ENCODE measurements at regions not wholly inside any gene's neighbourhood (a gene's known extent, or its start where the extent isn't known, plus 50 kb on each side); places are given as distances from the start of the nearest gene placed in this dataset.

DNA sequence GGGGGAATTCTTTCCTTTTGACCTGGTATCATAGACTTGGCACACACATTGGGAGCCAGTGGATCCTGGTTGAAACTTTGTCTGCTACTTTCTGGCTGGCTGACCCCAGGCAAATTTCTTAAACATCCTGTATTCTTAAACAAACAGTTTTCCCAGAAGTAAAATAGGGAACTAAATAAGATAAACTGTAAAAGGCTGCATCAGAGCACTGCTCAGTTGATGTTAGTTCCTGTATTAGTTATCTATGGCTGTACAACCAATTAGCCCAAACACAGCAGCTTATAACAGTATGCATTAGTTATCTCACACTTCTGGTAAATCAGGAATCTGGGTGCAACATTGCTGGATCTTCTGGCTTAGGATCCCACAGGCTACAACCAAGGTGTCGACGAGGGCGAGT, 73.1 kb upstream of the SLCO3A1 start:
- Mint-ChIP-seq H3K9me3 (no peaks in the 10 kb centered on the region), H3K4me1 (peaks cover 0 to 4% (median 0%) of the 10 kb centered on the region in 4 donors), H3K4me3 (no peak overlapping the region), H3K27me3 (peaks cover 6 to 19% (median 14%) of the 10 kb centered on the region in 5 donors), H3K27ac (no peak overlapping the region), H3K36me3 (no peaks in the 10 kb centered on the region)
- no peak for DNase-seq
- POLR2A ChIA-PET = no interaction called here
- ATAC-seq = no peak

DNA sequence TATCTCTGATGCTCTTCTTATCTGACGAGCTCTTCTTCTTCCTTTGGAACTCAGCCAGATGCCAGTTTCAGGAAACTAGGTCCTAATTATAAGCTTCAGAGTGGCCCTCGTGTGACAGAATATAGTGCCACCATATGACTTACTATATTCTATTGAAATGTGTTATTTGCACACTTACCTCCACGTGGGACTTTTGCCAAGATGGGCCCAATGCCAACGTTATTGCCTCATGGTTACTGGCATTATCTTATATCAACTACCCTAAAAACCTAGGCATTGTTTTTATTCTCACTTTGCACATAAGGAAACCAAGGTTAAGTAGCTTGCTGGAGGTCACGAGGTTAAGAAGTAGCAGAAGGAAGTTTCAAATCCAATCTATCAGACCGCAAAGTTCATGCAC, 71.3 kb upstream of the SLCO3A1 start:
- ATAC-seq (no peak), DNase-seq (no peak)
- Mint-ChIP-seq H3K27ac (no peak overlapping the region), H3K36me3 (no peaks in the 10 kb centered on the region), H3K4me3 (no peak overlapping the region), H3K9me3 (no peaks in the 10 kb centered on the region), H3K4me1 (peaks cover 0 to 4% (median 0%) of the 10 kb centered on the region in 4 donors), H3K27me3 (peaks cover 2 to 16% (median 12%) of the 10 kb centered on the region in 5 donors)
- POLR2A ChIA-PET = no interaction called here

DNA sequence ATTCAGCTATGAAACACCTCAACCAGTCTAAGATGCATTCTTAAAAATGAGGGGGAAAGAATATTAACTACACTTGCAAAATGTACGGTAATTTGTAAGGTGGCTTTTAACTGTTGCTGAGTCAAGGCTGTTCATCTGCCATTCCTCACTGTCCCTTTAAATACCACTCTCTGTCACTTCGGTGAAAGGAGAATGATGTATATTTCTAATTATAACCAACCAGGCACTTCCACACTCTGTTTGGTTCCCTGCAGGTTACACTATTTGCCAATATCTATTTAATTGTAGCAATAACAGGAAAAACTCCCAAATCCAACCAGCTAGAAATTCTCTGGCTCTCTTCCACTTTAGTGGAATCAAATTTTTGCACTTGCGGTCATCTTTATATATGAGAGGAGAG, 70.5 kb upstream of the SLCO3A1 start:
- DNase-seq = no peak
- H3K9me3 Mint-ChIP-seq = no peaks in the 10 kb centered on the region
- no peak overlapping the region for H3K4me3 Mint-ChIP-seq
- H3K36me3 Mint-ChIP-seq = no peaks in the 10 kb centered on the region
- H3K27me3 Mint-ChIP-seq = peaks cover 2 to 12% (median 11%) of the 10 kb centered on the region in 5 donors
- POLR2A ChIA-PET = no interaction called here
- H3K4me1 Mint-ChIP-seq = peaks cover 0 to 4% (median 0%) of the 10 kb centered on the region in 4 donors
- ATAC-seq = no peak
- H3K27ac Mint-ChIP-seq = no peak overlapping the region

DNA sequence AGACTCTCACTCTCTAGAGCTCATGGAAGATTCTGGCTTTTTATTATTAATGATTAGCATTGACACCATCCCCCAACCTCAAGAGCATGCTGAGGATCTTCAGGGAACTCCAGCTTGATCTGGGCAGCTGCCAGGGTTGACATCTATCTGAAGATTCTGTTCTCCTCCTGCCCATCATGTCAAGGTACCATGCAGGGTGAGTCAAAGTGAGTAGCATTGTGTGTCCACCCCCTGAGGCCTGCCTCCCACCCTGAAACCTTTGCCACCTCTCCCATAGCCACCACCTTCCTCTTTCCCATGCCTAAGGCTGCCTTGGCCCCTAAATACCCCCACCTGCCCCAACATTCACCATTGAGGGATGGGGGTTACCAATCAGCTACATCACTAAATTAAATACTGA, 70.1 kb upstream of the SLCO3A1 start:
- POLR2A ChIA-PET = no interaction called here
- no peak for DNase-seq
- peaks cover 0 to 4% (median 0%) of the 10 kb centered on the region in 4 donors for H3K4me1 Mint-ChIP-seq

DNA sequence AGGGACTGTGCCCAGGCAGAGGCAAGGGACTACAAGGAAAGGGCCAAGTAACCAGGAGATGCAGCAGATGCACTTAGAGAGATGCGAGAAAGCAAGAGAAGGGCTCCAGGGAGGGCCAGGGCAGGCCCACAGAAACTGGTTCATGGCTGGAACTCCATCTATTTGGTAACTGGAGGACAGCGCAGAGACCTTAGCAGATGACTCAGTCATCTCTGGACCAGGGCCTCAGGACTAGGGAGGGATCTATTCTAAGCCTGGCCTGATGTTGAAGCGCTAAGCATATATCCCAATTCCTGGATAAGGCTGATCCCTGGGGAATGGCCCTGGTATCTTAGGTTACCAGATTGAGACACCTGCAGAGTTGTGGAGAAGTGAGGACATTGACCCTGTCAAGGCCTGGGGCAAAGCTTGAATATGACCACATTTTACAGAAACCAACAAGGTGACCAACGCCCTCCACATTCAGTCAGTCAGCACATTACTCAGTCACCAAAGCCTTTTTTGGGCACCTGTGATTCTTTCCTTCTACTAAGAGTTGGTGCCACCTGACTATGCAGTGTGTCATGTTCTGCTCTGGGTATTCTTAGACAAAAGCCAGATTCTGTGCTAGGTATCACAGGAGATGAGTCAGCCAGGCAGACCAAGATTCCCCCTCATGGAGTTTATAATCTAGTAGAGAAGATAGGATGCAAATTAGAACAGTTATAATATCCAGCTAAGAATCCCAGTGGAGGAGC, 68.4 kb upstream of the SLCO3A1 start:
- DNase-seq = no peak
- Mint-ChIP-seq H3K9me3 (no peaks in the 10 kb centered on the region), H3K4me3 (no peak overlapping the region), H3K27me3 (peaks cover 2 to 12% (median 10%) of the 10 kb centered on the region in 5 donors), H3K4me1 (peaks cover 0 to 4% (median 0%) of the 10 kb centered on the region in 4 donors), H3K36me3 (no peaks in the 10 kb centered on the region), H3K27ac (no peak overlapping the region)
- no peak for ATAC-seq
- POLR2A ChIA-PET = no interaction called here

More for the DNA sequence above, 70.1 kb upstream of the SLCO3A1 start:
- ATAC-seq = no peak
- Mint-ChIP-seq H3K27me3 (peaks cover 2 to 12% (median 11%) of the 10 kb centered on the region in 5 donors), H3K36me3 (no peaks in the 10 kb centered on the region), H3K9me3 (no peaks in the 10 kb centered on the region), H3K27ac (no peak overlapping the region), H3K4me3 (no peak overlapping the region)

DNA sequence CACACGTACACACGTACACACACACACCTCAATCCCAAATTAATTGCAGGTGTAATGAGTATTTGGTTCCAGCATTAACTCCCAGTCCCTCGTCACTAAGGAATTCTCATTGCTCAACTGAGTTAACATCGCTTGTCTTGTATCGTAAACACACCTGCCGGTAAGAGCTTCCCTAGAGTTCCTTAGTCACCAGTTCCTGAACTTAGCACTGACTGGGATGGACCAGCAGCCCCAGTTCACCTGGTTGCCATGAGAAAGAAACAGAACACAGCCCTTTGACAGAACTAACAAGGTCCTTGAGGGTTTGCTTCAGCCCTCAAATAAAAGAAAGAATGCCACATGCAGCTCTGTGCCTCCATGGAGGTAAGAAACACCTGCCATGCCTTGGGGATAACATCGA, 66.3 kb upstream of the SLCO3A1 start:
- H3K4me1 Mint-ChIP-seq = no peaks in the 10 kb centered on the region
- H3K27me3 Mint-ChIP-seq = peaks cover 0 to 14% (median 5%) of the 10 kb centered on the region in 5 donors
- H3K36me3 Mint-ChIP-seq = no peaks in the 10 kb centered on the region
- no peaks in the 10 kb centered on the region for H3K9me3 Mint-ChIP-seq
- H3K4me3 Mint-ChIP-seq = no peak overlapping the region
- no peak for ATAC-seq
- POLR2A ChIA-PET = no interaction called here
- H3K27ac Mint-ChIP-seq = no peak overlapping the region
- no peak for DNase-seq

DNA sequence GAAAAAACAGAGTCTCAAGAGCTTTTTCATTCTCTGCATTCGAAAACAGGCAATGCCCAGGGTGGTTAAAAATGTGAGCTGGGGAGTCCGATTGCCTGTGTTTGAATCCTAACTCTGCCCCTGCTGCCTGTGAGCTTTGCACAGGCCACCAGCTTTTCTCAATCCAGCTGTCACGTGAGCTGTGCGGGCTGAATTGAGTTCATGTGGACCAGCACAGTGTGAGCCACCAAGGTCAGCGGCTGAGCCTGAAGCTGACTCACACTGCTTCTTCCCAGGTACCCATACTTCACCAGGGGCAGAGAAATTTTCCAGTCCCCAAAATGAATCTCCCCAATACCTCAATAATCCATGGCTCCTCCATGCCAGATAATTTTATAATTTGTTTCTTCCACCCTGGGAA, 64.4 kb upstream of the SLCO3A1 start:
- H3K4me3 Mint-ChIP-seq = no peak overlapping the region
- POLR2A ChIA-PET = no interaction called here
- H3K4me1 Mint-ChIP-seq = no peaks in the 10 kb centered on the region
- peaks cover 7 to 26% (median 11%) of the 10 kb centered on the region in 5 donors for H3K27me3 Mint-ChIP-seq
- DNase-seq (no peak), ATAC-seq (no peak)
- H3K9me3 Mint-ChIP-seq = no peaks in the 10 kb centered on the region
- H3K27ac Mint-ChIP-seq = no peak overlapping the region
- no peaks in the 10 kb centered on the region for H3K36me3 Mint-ChIP-seq

DNA sequence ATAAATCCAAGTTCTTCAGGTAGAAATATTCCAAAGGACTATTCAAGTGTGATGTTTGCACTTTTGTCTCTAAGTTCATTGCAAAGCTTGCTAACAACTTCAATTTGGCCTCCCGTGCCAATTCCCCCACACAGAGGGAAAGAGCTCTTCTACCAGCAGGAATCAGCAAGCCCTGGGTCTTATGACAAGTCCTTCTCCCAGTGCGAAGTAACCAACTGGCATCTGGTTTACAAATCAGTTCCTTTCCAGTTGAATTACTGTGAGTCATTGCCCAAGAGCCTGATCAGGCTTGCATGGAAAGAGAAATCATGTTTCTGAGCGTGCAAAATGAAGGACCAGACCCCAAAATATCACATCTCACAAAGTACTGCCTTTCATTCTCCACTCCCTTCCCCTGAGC, 62.7 kb upstream of the SLCO3A1 start:
- Mint-ChIP-seq H3K9me3 (no peaks in the 10 kb centered on the region), H3K27me3 (peaks cover 7 to 13% (median 12%) of the 10 kb centered on the region in 5 donors), H3K4me1 (no peaks in the 10 kb centered on the region), H3K4me3 (no peak overlapping the region), H3K36me3 (no peaks in the 10 kb centered on the region), H3K27ac (no peak overlapping the region)
- ATAC-seq (no peak), DNase-seq (no peak)
- POLR2A ChIA-PET = no interaction called here

DNA sequence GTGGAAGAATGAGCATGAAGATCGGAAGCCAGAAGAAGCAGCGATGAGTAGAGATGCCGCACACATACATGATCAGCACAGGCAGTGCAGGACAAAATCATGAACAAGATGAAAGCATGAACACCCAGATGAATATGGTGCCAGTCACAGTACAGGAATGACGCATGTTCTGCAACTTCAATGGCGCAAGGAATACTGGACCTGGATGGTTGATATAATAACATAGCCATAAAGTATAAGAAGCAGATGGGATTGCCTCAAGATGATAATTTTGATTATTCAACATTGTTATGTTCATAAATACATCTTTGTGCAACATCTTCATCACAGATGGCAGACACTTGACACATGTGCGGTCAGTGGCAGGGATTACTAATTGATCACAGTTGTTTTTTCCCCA, 59.7 kb upstream of the SLCO3A1 start:
- peaks cover 7 to 13% (median 8%) of the 10 kb centered on the region in 5 donors for H3K27me3 Mint-ChIP-seq

DNA sequence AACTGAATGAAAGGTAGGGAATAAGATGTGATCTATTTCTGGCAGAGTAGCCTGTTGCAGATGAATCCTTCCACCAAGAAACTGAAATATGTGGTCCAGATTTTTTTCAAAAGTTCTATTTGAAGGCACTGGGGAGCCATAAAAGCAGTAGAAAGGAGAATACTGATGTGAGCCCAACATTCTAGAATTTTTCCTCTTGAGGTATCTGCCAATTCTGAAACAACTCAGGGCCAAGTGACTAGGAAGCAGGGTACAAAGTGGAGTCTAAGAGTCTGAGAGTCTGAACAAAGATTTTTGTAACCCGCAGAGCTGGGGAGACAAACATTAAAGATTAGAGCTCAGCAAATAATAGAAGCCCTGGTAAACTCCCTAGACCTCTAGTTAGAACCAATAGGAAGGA, 58.3 kb upstream of the SLCO3A1 start:
- Mint-ChIP-seq H3K27ac (peak overlapping the region in 1 of 10 donors; percentile 60), H3K4me3 (no peak overlapping the region), H3K4me1 (no peaks in the 10 kb centered on the region), H3K27me3 (peaks cover 7 to 15% (median 8%) of the 10 kb centered on the region in 5 donors), H3K9me3 (no peaks in the 10 kb centered on the region), H3K36me3 (no peaks in the 10 kb centered on the region)
- no peak for ATAC-seq
- DNase-seq = no peak
- POLR2A ChIA-PET = no interaction called here

More for the DNA sequence above, 59.7 kb upstream of the SLCO3A1 start:
- no peaks in the 10 kb centered on the region for H3K4me1 Mint-ChIP-seq
- H3K27ac Mint-ChIP-seq = no peak overlapping the region
- no peaks in the 10 kb centered on the region for H3K9me3 Mint-ChIP-seq
- DNase-seq = no peak
- POLR2A ChIA-PET = no interaction called here
- ATAC-seq = no peak
- no peaks in the 10 kb centered on the region for H3K36me3 Mint-ChIP-seq
- no peak overlapping the region for H3K4me3 Mint-ChIP-seq

DNA sequence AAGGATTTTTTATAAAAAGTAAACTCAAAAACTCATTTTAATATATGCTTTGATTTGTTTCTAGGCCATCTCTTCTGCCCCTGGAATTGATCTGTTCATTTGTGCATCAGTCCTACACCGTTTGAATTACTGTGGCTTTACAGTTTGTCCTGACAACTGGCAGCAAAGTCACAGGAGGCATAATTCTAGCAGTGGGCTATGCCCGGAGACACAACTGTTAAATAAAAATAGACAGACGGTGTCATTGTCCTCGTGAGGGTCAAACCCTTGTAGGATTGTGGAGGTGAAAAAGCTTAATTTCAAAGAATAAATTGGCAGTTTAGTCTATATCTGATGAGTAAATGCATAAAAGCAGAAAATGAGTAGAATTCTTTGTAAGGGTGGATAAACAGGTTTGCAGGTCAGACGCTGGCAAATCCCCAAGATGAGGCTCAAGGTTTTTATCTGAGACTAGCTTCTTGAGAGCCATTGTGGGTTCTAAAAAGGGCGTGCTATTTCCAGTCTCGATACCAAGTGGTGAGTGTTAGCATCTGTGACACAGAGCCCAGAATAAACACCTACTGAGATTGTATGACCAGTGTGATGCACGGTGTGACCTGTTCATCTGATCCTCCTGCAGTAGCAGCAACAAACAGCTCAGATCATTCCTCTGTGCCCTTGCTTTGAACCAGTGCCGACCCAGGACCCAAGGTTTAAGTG, 51.5 kb upstream of the SLCO3A1 start:
- POLR2A ChIA-PET = no interaction called here
- H3K9me3 Mint-ChIP-seq = no peaks in the 10 kb centered on the region
- DNase-seq (no peak), ATAC-seq (no peak)
- H3K27me3 Mint-ChIP-seq = peaks cover 17 to 42% (median 20%) of the 10 kb centered on the region in 5 donors
- H3K36me3 Mint-ChIP-seq = no peaks in the 10 kb centered on the region
- no peak overlapping the region for H3K27ac Mint-ChIP-seq
- no peak overlapping the region for H3K4me3 Mint-ChIP-seq
- no peaks in the 10 kb centered on the region for H3K4me1 Mint-ChIP-seq

DNA sequence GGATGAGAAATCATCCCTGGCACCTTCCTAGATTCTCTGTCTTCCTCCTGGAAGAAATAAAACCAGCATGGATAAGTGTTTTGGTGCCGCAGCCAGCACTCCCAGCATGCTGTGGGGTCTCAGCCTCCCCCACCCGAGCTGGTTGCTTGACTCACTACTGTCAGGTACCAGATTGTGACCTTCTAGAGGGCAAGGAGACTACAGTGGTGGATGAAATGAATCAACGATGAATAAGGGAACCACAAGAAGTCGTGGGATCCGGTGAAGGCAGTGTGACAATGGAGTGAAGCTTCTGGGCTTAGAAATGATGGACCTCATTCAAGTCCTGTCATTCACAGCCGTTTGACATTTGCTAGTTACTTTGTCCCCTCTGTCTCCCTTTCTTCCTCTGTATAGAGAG, 50.2 kb upstream of the SLCO3A1 start:
- Mint-ChIP-seq H3K27ac (no peak overlapping the region), H3K36me3 (no peaks in the 10 kb centered on the region), H3K9me3 (no peaks in the 10 kb centered on the region), H3K4me3 (no peak overlapping the region), H3K27me3 (peaks cover 15 to 42% (median 22%) of the 10 kb centered on the region in 5 donors), H3K4me1 (no peaks in the 10 kb centered on the region)
- DNase-seq (no peak), ATAC-seq (no peak)
- POLR2A ChIA-PET = no interaction called here
